HL-60 (cell line): ENCODE measurements at regions not wholly inside any gene's neighbourhood (a gene's known extent, or its start where the extent isn't known, plus 50 kb on each side); places are given as distances from the start of the nearest gene placed in this dataset.

Experiments used
- DNase-seq, 2 experiments: peaks; one replicate each; pipeline ENCODE4 v3.0.0-alpha.2; 2010 to 2020; ENCODE audit warnings: low read depth in 1 of 2, low spot score in 1 of 2
- H3K27ac ChIP-seq: fragments of 250-450 bp; sonication (Bioruptor Pico); replicated peaks from 2 replicates; pipeline ENCODE4 v1.5.1; 2020; ENCODE audit warnings: mild to moderate bottlenecking, moderate library complexity
- H3K27me3 ChIP-seq: fragments of 250-450 bp; sonication (Bioruptor Pico); 2 replicates; pipeline ENCODE4 v1.5.1; 2021; ENCODE audit warnings: mild to moderate bottlenecking, moderate library complexity; ENCODE audit not compliant: insufficient read depth, poor library complexity, severe bottlenecking
- H3K4me3 ChIP-seq: replicated peaks from 2 replicates; pipeline ENCODE4 v1.5.1; 2011; ENCODE audit warnings: mild to moderate bottlenecking, control low read depth, low read length; ENCODE audit not compliant: insufficient read depth
- GABPA ChIP-seq: IDR thresholded peaks from 2 replicates; pipeline ENCODE4 v1.6.1; 2012; ENCODE audit warnings: low read depth
- POLR2AphosphoS5 ChIP-seq: IDR thresholded peaks from 2 replicates; pipeline ENCODE4 v1.6.1; 2012; ENCODE audit warnings: low read depth
- SPI1 ChIP-seq: IDR thresholded peaks from 2 replicates; pipeline ENCODE4 v1.6.1; 2012; ENCODE audit warnings: low read depth, mild to moderate bottlenecking, borderline replicate concordance
- TF ChIP-seq, protein P1 (sequence below): IDR thresholded peaks from 2 replicates; pipeline ENCODE4 v1.6.1; 2012; ENCODE audit warnings: low read depth; ENCODE audit not compliant: insufficient replicate concordance
- TF ChIP-seq, protein P2 (sequence below): IDR thresholded peaks from one replicate; pipeline ENCODE4 v1.5.1; 2011; ENCODE audit warnings: low read length, control low read depth, inconsistent platforms; ENCODE audit not compliant: insufficient read depth

DNA sequence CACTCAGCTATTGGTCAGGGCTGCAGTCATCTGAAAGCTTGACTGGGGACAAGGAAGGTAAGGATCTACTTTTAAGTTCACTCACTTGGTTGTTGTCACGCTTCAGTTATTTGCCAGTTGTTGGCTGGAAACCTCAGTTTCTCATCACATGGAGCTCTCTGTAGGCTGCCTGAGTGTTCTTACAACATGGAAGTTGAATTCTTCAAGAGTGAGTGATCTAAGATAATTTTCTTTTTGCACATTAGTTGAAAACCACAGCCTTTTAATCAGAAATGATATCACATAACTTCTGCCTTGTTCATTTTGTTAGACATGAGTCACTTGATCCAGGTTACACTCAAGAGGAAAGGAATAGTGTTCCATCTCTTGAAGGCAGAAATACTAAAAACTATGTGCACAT, 552.7 kb downstream of the RAPGEF2 start:
- H3K4me3 ChIP-seq: no peak overlapping the region
- no peak for TF ChIP-seq SPI1
- TF ChIP-seq, protein P1, sequence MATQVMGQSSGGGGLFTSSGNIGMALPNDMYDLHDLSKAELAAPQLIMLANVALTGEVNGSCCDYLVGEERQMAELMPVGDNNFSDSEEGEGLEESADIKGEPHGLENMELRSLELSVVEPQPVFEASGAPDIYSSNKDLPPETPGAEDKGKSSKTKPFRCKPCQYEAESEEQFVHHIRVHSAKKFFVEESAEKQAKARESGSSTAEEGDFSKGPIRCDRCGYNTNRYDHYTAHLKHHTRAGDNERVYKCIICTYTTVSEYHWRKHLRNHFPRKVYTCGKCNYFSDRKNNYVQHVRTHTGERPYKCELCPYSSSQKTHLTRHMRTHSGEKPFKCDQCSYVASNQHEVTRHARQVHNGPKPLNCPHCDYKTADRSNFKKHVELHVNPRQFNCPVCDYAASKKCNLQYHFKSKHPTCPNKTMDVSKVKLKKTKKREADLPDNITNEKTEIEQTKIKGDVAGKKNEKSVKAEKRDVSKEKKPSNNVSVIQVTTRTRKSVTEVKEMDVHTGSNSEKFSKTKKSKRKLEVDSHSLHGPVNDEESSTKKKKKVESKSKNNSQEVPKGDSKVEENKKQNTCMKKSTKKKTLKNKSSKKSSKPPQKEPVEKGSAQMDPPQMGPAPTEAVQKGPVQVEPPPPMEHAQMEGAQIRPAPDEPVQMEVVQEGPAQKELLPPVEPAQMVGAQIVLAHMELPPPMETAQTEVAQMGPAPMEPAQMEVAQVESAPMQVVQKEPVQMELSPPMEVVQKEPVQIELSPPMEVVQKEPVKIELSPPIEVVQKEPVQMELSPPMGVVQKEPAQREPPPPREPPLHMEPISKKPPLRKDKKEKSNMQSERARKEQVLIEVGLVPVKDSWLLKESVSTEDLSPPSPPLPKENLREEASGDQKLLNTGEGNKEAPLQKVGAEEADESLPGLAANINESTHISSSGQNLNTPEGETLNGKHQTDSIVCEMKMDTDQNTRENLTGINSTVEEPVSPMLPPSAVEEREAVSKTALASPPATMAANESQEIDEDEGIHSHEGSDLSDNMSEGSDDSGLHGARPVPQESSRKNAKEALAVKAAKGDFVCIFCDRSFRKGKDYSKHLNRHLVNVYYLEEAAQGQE: no peak
- no peak for TF ChIP-seq POLR2AphosphoS5
- TF ChIP-seq, protein P2, sequence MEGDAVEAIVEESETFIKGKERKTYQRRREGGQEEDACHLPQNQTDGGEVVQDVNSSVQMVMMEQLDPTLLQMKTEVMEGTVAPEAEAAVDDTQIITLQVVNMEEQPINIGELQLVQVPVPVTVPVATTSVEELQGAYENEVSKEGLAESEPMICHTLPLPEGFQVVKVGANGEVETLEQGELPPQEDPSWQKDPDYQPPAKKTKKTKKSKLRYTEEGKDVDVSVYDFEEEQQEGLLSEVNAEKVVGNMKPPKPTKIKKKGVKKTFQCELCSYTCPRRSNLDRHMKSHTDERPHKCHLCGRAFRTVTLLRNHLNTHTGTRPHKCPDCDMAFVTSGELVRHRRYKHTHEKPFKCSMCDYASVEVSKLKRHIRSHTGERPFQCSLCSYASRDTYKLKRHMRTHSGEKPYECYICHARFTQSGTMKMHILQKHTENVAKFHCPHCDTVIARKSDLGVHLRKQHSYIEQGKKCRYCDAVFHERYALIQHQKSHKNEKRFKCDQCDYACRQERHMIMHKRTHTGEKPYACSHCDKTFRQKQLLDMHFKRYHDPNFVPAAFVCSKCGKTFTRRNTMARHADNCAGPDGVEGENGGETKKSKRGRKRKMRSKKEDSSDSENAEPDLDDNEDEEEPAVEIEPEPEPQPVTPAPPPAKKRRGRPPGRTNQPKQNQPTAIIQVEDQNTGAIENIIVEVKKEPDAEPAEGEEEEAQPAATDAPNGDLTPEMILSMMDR: no peak
- TF ChIP-seq GABPA: no peak
- H3K27me3 ChIP-seq: no peaks in the 10 kb centered on the region
- DNase-seq: no peak
- no peak overlapping the region for H3K27ac ChIP-seq

DNA sequence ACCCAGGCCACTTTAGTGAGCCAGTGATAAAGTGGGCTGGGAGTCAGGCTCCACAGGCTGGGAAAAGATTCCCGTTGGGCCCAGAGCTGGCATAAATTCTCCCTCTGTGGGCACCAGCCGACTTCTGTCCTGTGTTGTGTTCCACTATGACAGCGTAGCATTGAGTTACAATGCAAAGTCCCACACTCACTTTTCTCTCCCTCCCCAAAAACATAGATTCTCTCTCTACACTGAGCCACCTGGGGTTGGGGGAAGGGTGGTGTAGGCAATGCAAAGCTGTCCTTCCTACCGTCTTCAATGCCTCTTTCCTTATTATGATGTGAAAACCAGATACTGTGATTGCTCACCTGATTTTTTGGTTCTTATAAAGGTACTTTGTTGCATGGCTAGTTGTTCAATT, 566.2 kb downstream of the RAPGEF2 start:
- Histone ChIP-seq H3K27me3 (no peaks in the 10 kb centered on the region), H3K4me3 (no peak overlapping the region), H3K27ac (no peak overlapping the region)
- TF ChIP-seq, protein P2: no peak
- TF ChIP-seq SPI1 (no peak), GABPA (no peak), POLR2AphosphoS5 (no peak)
- TF ChIP-seq, protein P1: no peak
- DNase-seq: no peak

DNA sequence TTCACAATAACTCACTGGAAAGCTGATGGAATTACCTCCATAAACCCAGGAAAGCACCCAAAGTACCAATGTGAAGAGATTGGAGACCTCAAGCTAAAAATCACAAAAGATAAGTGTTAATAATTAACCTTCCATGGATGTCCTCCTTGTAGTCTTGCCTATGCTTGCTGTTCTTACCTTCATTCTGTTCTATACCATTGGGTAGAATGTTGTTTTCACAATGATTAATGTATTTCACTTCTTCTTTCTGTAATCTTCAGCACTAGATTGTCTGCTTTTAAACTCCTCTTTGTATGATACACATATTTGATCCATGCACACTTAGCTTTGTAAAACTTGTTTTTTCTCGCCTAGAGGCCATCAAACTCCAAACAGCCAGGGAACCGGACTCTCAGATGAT, 570.3 kb downstream of the RAPGEF2 start:
- no peak overlapping the region for H3K27ac ChIP-seq
- H3K27me3 ChIP-seq: no peaks in the 10 kb centered on the region
- H3K4me3 ChIP-seq: no peak overlapping the region
- TF ChIP-seq, protein P1: no peak
- TF ChIP-seq, protein P2: no peak
- no peak for TF ChIP-seq GABPA
- DNase-seq: no peak
